HG03354 (cell line): ENCODE measurements at regions not wholly inside any gene's neighbourhood (a gene's known extent, or its start where the extent isn't known, plus 50 kb on each side); places are given as distances from the start of the nearest gene placed in this dataset.

ENCODE experiments used
- ATAC-seq: cut with Tn5 transposase; IDR thresholded peaks from one replicate; pipeline ENCODE4 v1.9.1; 2021; ENCODE audit warnings: mild to moderate bottlenecking; ENCODE audit not compliant: unreplicated experiment, poor library complexity, severe bottlenecking

- ATAC-seq, result no peak
Observed at GRCh38 chr11:107222916-107223460, 204.7 kb upstream of the GUCY1A2 start.

GRCh38 chr11:107222431-107222830, 204.2 kb upstream of the GUCY1A2 start:
- ATAC-seq, result no peak

- ATAC-seq, result no peak
Observed at GRCh38 chr11:107221748-107222285, 203.5 kb upstream of the GUCY1A2 start.

- ATAC-seq, result no peak
Observed at GRCh38 chr11:107218123-107219013, 200.1 kb upstream of the GUCY1A2 start.

GRCh38 chr11:107217444-107217843, 199.2 kb upstream of the GUCY1A2 start:
- no peak for ATAC-seq

GRCh38 chr11:107215010-107215409, 196.7 kb upstream of the GUCY1A2 start:
- no peak for ATAC-seq

GRCh38 chr11:107203656-107204055, 185.4 kb upstream of the GUCY1A2 start:
- no peak for ATAC-seq

- no peak for ATAC-seq
Observed at GRCh38 chr11:107202241-107202640, 184.0 kb upstream of the GUCY1A2 start.

- no peak for ATAC-seq
Observed at GRCh38 chr11:107198490-107199007, 180.3 kb upstream of the GUCY1A2 start.

GRCh38 chr11:107197932-107198331, 179.7 kb upstream of the GUCY1A2 start:
- ATAC-seq, result no peak

- no peak for ATAC-seq
Observed at GRCh38 chr11:107196732-107197131, 178.5 kb upstream of the GUCY1A2 start.

GRCh38 chr11:107184986-107185385, 166.7 kb upstream of the GUCY1A2 start:
- no peak for ATAC-seq

GRCh38 chr11:107183953-107184352, 165.7 kb upstream of the GUCY1A2 start:
- ATAC-seq, result no peak

GRCh38 chr11:107182978-107183377, 164.7 kb upstream of the GUCY1A2 start:
- no peak for ATAC-seq

GRCh38 chr11:107180236-107180635, 162.0 kb upstream of the GUCY1A2 start:
- no peak for ATAC-seq

- ATAC-seq, result no peak
Observed at GRCh38 chr11:107179829-107180228, 161.6 kb upstream of the GUCY1A2 start.

GRCh38 chr11:107177106-107177477, 158.8 kb upstream of the GUCY1A2 start:
- ATAC-seq, result no peak

- ATAC-seq, result no peak
Observed at GRCh38 chr11:107176148-107177105, 158.2 kb upstream of the GUCY1A2 start.

- ATAC-seq, result no peak
Observed at GRCh38 chr11:107174856-107175255, 156.6 kb upstream of the GUCY1A2 start.

GRCh38 chr11:107172996-107173395, 154.7 kb upstream of the GUCY1A2 start:
- no peak for ATAC-seq
